NT2/D1 (cell line): ENCODE measurements at regions not wholly inside any gene's neighbourhood (a gene's known extent, or its start where the extent isn't known, plus 50 kb on each side); places are given as distances from the start of the nearest gene placed in this dataset.

Experiments used
- SUZ12 ChIP-seq: IDR thresholded peaks from 2 replicates; pipeline ENCODE4 v1.6.1; 2011; ENCODE audit not compliant: insufficient read length, insufficient read depth; ENCODE audit errors: extremely low read depth
- YY1 ChIP-seq: IDR thresholded peaks from 2 replicates; pipeline ENCODE4 v1.6.1; 2011; ENCODE audit not compliant: insufficient read length, insufficient read depth
- ZNF274 ChIP-seq: IDR thresholded peaks from 2 replicates; pipeline ENCODE4 v1.6.1; 2011; ENCODE audit warnings: mild to moderate bottlenecking, low read depth, low read length

DNA sequence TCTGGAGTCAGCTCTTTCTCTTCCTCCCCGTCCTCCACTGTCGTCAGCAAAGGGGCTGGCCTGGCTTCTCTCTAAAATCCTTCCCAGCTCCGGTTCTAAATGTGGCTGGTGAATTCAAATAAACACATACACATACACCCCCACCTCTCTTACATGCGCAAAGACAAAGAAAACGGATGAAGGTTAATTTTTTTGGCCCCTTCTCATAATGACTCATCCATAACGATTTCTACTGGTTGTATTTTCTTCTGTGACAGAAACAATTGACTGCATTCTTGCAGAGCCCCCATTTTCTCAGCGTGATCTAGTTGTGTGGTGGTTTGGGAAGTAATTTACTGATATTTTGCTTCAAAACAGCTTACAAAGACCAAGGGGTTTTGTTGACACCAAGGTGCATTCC lies 130.0 kb upstream of the NTM start:
- TF ChIP-seq ZNF274 (no peak), YY1 (no peak), SUZ12 (no peak)
